ENCODE measurements at regions not wholly inside any gene's neighbourhood (a gene's known extent, or its start where the extent isn't known, plus 50 kb on each side); places are given as distances from the start of the nearest gene placed in this dataset.

- no peak for DNase-seq
- Mint-ChIP-seq H3K4me1 (peaks cover 56% of the 10 kb centered on the region), H3K27me3 (ENCODE audit: low read depth, poor library complexity) (no peaks in the 10 kb centered on the region), H3K9me3 (no peaks in the 10 kb centered on the region), H3K27ac (no peak overlapping the region), H3K36me3 (ENCODE audit: low read depth) (no peaks in the 10 kb centered on the region), H3K4me3 (no peak overlapping the region)
- TF ChIP-seq CTCF (IDR thresholded peaks at IDR 0.05) = no peak
Measured at GRCh38 chr18:25469489-25469888, 117.5 kb upstream of the ZNF521 start.

DNA sequence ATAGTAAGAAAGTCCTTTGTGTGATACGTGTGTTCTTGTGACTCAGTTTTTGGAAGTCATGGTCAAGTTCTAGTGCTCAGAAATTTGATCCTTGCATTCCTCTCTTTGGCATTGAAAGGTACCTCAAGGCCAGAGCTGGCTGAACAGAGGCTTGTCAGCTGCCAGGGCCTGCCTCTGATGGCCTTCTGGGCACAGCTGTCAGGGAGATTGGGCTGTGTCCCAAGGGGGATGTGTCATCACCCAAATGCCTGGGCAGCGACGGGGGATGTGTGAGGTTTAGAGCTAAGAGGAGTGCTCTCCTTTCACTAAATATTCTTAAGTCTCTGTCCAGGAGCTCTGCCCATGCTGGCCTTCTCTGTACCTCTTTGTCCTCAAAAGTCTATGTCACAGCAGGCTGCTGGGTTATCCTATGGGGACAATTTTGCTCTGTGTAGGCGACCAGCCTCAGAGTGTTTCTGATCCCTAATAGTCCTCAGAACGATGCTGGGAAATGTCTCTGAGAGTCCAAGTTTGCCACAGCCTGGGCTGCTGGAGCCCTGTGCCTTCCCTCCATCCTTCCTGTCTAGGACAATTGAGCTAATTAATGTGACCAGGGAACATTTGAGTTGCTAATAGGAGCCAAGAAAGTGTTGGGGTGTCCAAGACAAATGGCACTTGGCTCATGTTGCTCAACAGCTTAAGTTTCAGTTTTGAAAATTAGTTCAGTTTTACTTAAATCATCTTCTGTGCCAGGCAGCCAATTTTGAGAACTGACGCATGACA is 115.4 kb upstream of the ZNF521 start:
- Mint-ChIP-seq H3K27ac (peak overlapping the region; percentile 61), H3K4me3 (no peak overlapping the region), H3K4me1 (peaks cover 62% of the 10 kb centered on the region)

GRCh38 chr18:25465152-25465732 is 113.3 kb upstream of the ZNF521 start:
- H3K9me3 Mint-ChIP-seq = no peaks in the 10 kb centered on the region
- TF ChIP-seq CTCF (IDR thresholded peaks at IDR 0.05) = no peak
- no peak overlapping the region for H3K4me3 Mint-ChIP-seq
- no peak for DNase-seq
- peak overlapping the region; percentile 78 for H3K27ac Mint-ChIP-seq
- no peaks in the 10 kb centered on the region for H3K36me3 Mint-ChIP-seq (ENCODE audit: low read depth)
- H3K27me3 Mint-ChIP-seq (ENCODE audit: low read depth, poor library complexity) = peaks cover 6% of the 10 kb centered on the region
- peaks cover 67% of the 10 kb centered on the region for H3K4me1 Mint-ChIP-seq

More for the DNA sequence above, 115.4 kb upstream of the ZNF521 start:
- no peak for TF ChIP-seq CTCF (IDR thresholded peaks at IDR 0.05)
- no peak for DNase-seq
- Mint-ChIP-seq H3K36me3 (ENCODE audit: low read depth) (no peaks in the 10 kb centered on the region), H3K27me3 (ENCODE audit: low read depth, poor library complexity) (no peaks in the 10 kb centered on the region), H3K9me3 (no peaks in the 10 kb centered on the region)

DNA sequence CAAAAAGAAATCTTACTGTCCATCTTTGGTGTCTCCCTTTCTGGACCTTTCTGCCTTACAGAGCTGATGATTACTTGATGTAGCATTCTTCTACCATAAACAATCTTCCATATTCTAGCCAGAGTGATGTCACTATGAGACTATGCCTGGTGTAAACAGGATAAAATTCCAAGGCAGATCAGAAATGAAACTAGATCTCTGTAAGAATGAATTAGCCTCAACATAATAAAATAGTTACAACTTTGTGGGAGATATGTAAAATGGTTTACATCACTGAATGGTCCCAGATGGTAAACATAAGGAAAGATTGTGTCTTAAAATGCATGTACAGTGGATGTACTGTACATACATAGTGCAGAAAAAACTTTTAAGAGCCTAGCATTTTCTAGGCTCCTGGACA is 112.3 kb upstream of the ZNF521 start:
- no peak overlapping the region for H3K4me3 Mint-ChIP-seq
- no peak overlapping the region for H3K27ac Mint-ChIP-seq
- no peaks in the 10 kb centered on the region for H3K36me3 Mint-ChIP-seq (ENCODE audit: low read depth)
- TF ChIP-seq CTCF (IDR thresholded peaks at IDR 0.05) = no peak
- peaks cover 6% of the 10 kb centered on the region for H3K27me3 Mint-ChIP-seq (ENCODE audit: low read depth, poor library complexity)
- H3K4me1 Mint-ChIP-seq = peaks cover 64% of the 10 kb centered on the region
- no peak for DNase-seq
- H3K9me3 Mint-ChIP-seq = no peaks in the 10 kb centered on the region

DNA sequence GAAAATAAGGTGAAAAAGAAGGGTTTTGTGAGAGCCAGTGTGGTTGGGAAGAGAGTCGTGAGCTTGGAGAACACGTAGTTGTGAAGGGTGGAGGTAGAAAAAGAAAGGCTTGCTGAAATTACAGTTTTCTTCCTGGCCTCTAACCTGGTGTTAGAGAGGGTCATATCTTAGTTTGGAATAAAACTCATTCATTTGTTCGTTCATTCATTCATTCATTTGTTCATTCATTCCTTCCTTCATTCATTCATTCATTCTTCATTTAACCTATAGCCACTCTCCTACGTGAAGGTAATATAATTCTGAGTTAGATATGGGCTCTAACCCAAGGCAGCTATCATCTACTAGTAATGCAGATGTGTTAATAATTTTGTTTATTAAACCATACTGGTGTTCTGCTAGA is 111.8 kb upstream of the ZNF521 start:
- Mint-ChIP-seq H3K9me3 (no peaks in the 10 kb centered on the region), H3K4me1 (peaks cover 64% of the 10 kb centered on the region), H3K36me3 (ENCODE audit: low read depth) (no peaks in the 10 kb centered on the region), H3K27me3 (ENCODE audit: low read depth, poor library complexity) (peaks cover 6% of the 10 kb centered on the region), H3K27ac (no peak overlapping the region), H3K4me3 (no peak overlapping the region)
- no peak for DNase-seq
- no peak for TF ChIP-seq CTCF (IDR thresholded peaks at IDR 0.05)

DNA sequence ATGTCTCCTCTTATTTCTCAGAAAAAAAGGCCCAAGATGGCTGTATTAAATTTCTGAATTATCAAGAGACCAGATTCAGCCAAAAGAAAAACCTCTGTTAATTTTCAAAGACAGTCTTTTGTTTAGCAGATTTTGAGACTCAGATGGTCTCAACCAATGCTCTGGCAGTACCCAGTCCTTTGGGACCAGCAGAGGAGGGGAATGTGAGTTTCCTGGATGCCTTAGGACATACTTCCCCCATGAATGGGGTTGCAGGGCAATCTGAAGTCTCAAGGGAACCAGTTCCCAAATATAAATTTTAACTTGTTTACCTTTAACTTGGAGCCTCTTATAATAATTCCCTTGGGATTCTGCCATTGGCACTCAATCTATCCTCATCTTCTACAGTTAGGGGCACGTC is 107.8 kb upstream of the ZNF521 start:
- no peaks in the 10 kb centered on the region for H3K36me3 Mint-ChIP-seq (ENCODE audit: low read depth)
- peaks cover 59% of the 10 kb centered on the region for H3K4me1 Mint-ChIP-seq
- DNase-seq = no peak
- TF ChIP-seq CTCF (IDR thresholded peaks at IDR 0.05) = no peak
- no peaks in the 10 kb centered on the region for H3K9me3 Mint-ChIP-seq
- H3K27ac Mint-ChIP-seq = peak overlapping the region; percentile 19
- H3K4me3 Mint-ChIP-seq = no peak overlapping the region
- H3K27me3 Mint-ChIP-seq (ENCODE audit: low read depth, poor library complexity) = peaks cover 6% of the 10 kb centered on the region
